ENCODE measurements at regions not wholly inside any gene's neighbourhood (a gene's known extent, or its start where the extent isn't known, plus 50 kb on each side); places are given as distances from the start of the nearest gene placed in this dataset.

DNA sequence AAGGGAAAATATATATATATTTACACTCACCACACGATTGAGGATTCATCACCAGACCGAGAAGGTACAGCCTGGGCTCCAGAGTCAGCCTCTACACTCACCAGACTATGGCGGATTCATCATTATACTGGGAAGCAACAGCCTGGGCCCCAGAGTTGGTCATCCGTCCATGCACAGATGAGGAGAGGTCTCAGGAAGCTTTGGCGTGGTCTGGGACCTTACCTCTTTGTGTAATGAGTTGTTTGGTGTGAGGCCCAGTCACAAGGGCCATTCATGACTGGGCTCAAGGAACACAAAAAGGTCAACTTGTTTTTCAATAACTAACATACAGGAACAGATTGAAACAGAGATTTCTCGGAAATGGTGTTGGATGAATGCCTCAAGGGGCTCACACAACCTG lies 926.1 kb downstream of the FAM133A start:
- Histone ChIP-seq H4K20me1 (replicated peaks; ENCODE audit: insufficient read depth) (no peaks in the 10 kb centered on the region), H3K9me2 (ENCODE audit: insufficient read depth) (no peaks in the 10 kb centered on the region), H2AFZ (no peak overlapping the region), H3F3A (replicated peaks; ENCODE audit: low read depth) (no peaks in the 10 kb centered on the region), H3K27ac (ENCODE audit: low read depth) (no peak overlapping the region), H3K79me2 (replicated peaks; ENCODE audit: insufficient read depth) (no peaks in the 10 kb centered on the region), H3K4me3 (no peak overlapping the region), H3K27me3 (ENCODE audit: insufficient read depth) (no peaks in the 10 kb centered on the region), H3K4me2 (no peak overlapping the region), H3K4me1 (ENCODE audit: insufficient read depth) (no peaks in the 10 kb centered on the region), H3K36me3 (ENCODE audit: insufficient read depth) (no peaks in the 10 kb centered on the region)
- Mint-ChIP-seq H3K9me3 (no peaks in the 10 kb centered on the region), H3K27ac (no peak overlapping the region), H3K4me3 (no peak overlapping the region), H3K4me1 (no peaks in the 10 kb centered on the region), H3K27me3 (ENCODE audit: insufficient read depth, low read depth, poor library complexity) (no peaks in the 10 kb centered on the region), H3K36me3 (ENCODE audit: low read depth) (no peaks in the 10 kb centered on the region)
- TF ChIP-seq EZH2phosphoT487 (IDR thresholded peaks at IDR 0.05; ENCODE audit: unreplicated experiment) (no peak), POLR2AphosphoS5 (IDR thresholded peaks at IDR 0.05; ENCODE audit: low read depth) (no peak), JUNB (IDR thresholded peaks at IDR 0.05; ENCODE audit: unreplicated experiment) (no peak), CREB1 (CRISPR knock-in tag; IDR thresholded peaks at IDR 0.05; ENCODE audit: low read depth) (no peak), EZH2 (IDR thresholded peaks at IDR 0.05; ENCODE audit: low read depth, unreplicated experiment) (no peak), ZNF331 (CRISPR knock-in tag; IDR thresholded peaks at IDR 0.05; ENCODE audit: low read depth) (no peak), STAT1 (IDR thresholded peaks at IDR 0.05; ENCODE audit: unreplicated experiment) (no peak), ZNF114 (CRISPR knock-in tag; IDR thresholded peaks at IDR 0.05) (no peak), NANOG (IDR thresholded peaks at IDR 0.05; ENCODE audit: borderline replicate concordance) (no peak)
- TF ChIP-seq, protein P1, sequence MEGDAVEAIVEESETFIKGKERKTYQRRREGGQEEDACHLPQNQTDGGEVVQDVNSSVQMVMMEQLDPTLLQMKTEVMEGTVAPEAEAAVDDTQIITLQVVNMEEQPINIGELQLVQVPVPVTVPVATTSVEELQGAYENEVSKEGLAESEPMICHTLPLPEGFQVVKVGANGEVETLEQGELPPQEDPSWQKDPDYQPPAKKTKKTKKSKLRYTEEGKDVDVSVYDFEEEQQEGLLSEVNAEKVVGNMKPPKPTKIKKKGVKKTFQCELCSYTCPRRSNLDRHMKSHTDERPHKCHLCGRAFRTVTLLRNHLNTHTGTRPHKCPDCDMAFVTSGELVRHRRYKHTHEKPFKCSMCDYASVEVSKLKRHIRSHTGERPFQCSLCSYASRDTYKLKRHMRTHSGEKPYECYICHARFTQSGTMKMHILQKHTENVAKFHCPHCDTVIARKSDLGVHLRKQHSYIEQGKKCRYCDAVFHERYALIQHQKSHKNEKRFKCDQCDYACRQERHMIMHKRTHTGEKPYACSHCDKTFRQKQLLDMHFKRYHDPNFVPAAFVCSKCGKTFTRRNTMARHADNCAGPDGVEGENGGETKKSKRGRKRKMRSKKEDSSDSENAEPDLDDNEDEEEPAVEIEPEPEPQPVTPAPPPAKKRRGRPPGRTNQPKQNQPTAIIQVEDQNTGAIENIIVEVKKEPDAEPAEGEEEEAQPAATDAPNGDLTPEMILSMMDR (conservative IDR thresholded peaks at IDR 0.05; ENCODE audit: low read depth in 2 of 2) = no peak
- TF ChIP-seq, protein P2, sequence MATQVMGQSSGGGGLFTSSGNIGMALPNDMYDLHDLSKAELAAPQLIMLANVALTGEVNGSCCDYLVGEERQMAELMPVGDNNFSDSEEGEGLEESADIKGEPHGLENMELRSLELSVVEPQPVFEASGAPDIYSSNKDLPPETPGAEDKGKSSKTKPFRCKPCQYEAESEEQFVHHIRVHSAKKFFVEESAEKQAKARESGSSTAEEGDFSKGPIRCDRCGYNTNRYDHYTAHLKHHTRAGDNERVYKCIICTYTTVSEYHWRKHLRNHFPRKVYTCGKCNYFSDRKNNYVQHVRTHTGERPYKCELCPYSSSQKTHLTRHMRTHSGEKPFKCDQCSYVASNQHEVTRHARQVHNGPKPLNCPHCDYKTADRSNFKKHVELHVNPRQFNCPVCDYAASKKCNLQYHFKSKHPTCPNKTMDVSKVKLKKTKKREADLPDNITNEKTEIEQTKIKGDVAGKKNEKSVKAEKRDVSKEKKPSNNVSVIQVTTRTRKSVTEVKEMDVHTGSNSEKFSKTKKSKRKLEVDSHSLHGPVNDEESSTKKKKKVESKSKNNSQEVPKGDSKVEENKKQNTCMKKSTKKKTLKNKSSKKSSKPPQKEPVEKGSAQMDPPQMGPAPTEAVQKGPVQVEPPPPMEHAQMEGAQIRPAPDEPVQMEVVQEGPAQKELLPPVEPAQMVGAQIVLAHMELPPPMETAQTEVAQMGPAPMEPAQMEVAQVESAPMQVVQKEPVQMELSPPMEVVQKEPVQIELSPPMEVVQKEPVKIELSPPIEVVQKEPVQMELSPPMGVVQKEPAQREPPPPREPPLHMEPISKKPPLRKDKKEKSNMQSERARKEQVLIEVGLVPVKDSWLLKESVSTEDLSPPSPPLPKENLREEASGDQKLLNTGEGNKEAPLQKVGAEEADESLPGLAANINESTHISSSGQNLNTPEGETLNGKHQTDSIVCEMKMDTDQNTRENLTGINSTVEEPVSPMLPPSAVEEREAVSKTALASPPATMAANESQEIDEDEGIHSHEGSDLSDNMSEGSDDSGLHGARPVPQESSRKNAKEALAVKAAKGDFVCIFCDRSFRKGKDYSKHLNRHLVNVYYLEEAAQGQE (IDR thresholded peaks at IDR 0.05; ENCODE audit: unreplicated experiment) = no peak
- TF ChIP-seq, protein P3, sequence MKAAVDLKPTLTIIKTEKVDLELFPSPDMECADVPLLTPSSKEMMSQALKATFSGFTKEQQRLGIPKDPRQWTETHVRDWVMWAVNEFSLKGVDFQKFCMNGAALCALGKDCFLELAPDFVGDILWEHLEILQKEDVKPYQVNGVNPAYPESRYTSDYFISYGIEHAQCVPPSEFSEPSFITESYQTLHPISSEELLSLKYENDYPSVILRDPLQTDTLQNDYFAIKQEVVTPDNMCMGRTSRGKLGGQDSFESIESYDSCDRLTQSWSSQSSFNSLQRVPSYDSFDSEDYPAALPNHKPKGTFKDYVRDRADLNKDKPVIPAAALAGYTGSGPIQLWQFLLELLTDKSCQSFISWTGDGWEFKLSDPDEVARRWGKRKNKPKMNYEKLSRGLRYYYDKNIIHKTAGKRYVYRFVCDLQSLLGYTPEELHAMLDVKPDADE (IDR thresholded peaks at IDR 0.05) = no peak
- TF ChIP-seq, protein P4, sequence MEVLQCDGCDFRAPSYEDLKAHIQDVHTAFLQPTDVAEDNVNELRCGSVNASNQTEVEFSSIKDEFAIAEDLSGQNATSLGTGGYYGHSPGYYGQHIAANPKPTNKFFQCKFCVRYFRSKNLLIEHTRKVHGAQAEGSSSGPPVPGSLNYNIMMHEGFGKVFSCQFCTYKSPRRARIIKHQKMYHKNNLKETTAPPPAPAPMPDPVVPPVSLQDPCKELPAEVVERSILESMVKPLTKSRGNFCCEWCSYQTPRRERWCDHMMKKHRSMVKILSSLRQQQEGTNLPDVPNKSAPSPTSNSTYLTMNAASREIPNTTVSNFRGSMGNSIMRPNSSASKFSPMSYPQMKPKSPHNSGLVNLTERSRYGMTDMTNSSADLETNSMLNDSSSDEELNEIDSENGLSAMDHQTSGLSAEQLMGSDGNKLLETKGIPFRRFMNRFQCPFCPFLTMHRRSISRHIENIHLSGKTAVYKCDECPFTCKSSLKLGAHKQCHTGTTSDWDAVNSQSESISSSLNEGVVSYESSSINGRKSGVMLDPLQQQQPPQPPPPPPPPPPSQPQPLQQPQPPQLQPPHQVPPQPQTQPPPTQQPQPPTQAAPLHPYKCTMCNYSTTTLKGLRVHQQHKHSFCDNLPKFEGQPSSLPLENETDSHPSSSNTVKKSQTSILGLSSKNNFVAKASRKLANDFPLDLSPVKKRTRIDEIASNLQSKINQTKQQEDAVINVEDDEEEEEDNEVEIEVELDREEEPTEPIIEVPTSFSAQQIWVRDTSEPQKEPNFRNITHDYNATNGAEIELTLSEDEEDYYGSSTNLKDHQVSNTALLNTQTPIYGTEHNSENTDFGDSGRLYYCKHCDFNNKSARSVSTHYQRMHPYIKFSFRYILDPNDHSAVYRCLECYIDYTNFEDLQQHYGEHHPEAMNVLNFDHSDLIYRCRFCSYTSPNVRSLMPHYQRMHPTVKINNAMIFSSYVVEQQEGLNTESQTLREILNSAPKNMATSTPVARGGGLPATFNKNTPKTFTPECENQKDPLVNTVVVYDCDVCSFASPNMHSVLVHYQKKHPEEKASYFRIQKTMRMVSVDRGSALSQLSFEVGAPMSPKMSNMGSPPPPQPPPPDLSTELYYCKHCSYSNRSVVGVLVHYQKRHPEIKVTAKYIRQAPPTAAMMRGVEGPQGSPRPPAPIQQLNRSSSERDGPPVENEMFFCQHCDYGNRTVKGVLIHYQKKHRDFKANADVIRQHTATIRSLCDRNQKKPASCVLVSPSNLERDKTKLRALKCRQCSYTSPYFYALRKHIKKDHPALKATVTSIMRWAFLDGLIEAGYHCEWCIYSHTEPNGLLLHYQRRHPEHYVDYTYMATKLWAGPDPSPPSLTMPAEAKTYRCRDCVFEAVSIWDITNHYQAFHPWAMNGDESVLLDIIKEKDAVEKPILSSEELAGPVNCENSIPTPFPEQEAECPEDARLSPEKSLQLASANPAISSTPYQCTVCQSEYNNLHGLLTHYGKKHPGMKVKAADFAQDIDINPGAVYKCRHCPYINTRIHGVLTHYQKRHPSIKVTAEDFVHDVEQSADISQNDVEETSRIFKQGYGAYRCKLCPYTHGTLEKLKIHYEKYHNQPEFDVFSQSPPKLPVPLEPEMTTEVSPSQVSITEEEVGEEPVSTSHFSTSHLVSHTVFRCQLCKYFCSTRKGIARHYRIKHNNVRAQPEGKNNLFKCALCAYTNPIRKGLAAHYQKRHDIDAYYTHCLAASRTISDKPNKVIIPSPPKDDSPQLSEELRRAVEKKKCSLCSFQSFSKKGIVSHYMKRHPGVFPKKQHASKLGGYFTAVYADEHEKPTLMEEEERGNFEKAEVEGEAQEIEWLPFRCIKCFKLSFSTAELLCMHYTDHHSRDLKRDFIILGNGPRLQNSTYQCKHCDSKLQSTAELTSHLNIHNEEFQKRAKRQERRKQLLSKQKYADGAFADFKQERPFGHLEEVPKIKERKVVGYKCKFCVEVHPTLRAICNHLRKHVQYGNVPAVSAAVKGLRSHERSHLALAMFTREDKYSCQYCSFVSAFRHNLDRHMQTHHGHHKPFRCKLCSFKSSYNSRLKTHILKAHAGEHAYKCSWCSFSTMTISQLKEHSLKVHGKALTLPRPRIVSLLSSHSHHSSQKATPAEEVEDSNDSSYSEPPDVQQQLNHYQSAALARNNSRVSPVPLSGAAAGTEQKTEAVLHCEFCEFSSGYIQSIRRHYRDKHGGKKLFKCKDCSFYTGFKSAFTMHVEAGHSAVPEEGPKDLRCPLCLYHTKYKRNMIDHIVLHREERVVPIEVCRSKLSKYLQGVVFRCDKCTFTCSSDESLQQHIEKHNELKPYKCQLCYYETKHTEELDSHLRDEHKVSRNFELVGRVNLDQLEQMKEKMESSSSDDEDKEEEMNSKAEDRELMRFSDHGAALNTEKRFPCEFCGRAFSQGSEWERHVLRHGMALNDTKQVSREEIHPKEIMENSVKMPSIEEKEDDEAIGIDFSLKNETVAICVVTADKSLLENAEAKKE (CRISPR knock-in tag; IDR thresholded peaks at IDR 0.05) = no peak
- DNase-seq (ENCODE audit: low spot score) = no peak
- no peak for ATAC-seq

All from GM23338 (cell line).